ENCODE measurements at regions not wholly inside any gene's neighbourhood (a gene's known extent, or its start where the extent isn't known, plus 50 kb on each side); places are given as distances from the start of the nearest gene placed in this dataset.

DNA sequence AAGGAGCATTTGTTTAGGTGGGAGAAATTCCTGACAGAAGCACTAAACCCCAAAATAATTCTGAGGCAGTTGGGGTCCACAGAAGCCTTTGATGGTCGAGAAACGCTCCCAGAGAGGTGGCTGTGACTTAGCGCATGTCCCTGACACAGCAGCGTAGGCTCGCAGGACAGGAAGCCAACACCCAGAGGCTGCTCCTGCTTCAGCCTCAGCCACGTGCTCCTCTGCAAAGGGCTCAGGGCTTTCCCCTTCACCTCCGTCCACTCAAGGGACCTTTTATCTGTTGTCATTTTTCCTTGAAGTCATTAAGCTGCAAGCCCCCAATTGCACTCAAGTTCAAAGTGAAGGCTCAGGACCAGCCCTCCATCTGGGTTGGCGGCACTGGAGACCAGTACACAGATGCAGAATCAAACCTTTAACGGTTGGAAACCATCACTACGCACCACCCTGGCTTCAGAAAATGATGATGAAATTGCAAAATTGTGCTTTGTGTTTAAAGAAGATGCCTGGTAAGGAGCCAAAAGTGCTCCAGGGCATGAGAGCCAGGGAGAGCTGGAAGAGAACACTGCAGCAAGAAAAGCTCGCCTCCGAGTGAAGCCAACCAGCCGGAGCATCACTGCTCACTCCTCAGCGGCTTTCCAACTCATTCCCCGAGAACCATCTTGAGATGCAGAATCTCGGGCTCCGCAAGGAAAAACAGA, 219.6 kb downstream of the RAP2A start:
- Histone ChIP-seq H3K4me1 (ENCODE audit: insufficient read depth, insufficient read length) (no peaks in the 10 kb centered on the region), H3K4me3 (ENCODE audit: insufficient read length, low read depth) (no peak overlapping the region), H3K9me3 (ENCODE audit: insufficient read depth, low read length) (no peaks in the 10 kb centered on the region), H3K27me3 (ENCODE audit: insufficient read depth, insufficient read length) (no peaks in the 10 kb centered on the region), H3K36me3 (ENCODE audit: insufficient read depth, insufficient read length, low read length) (no peaks in the 10 kb centered on the region), H3K9ac (ENCODE audit: insufficient read length, low read depth) (no peak overlapping the region)
- DNase-seq (ENCODE audit: low read depth, low spot score): no peak
- TF ChIP-seq SUZ12 (IDR thresholded peaks at IDR 0.05; ENCODE audit: extremely low read depth, insufficient read depth, insufficient read length) (no peak), ZNF274 (IDR thresholded peaks at IDR 0.05; ENCODE audit: low read depth, low read length) (no peak), YY1 (IDR thresholded peaks at IDR 0.05; ENCODE audit: insufficient read depth, insufficient read length) (no peak)

DNA sequence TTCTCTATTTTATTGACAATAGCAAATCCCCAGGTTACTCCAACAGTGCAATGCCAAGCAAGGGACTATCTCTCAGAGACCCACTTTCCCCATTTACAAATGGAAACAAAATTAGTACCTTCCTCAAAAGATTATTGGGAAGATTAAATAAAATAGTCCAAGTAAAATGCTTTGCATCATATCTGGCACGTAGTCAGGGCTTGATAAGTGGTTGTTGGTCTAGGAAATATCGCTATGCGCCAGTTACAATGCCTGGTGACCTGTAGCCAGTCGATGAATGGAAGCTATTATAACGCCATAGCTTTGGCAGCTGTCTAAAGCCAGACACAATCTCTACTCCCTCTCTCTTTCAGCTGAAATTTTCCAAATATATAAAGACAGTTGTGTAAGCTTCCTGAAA, 220.3 kb downstream of the RAP2A start:
- Histone ChIP-seq H3K4me1 (ENCODE audit: insufficient read depth, insufficient read length) (no peaks in the 10 kb centered on the region), H3K9me3 (ENCODE audit: insufficient read depth, low read length) (no peaks in the 10 kb centered on the region), H3K36me3 (ENCODE audit: insufficient read depth, insufficient read length, low read length) (no peaks in the 10 kb centered on the region), H3K4me3 (ENCODE audit: insufficient read length, low read depth) (no peak overlapping the region), H3K27me3 (ENCODE audit: insufficient read depth, insufficient read length) (no peaks in the 10 kb centered on the region), H3K9ac (ENCODE audit: insufficient read length, low read depth) (no peak overlapping the region)
- TF ChIP-seq YY1 (IDR thresholded peaks at IDR 0.05; ENCODE audit: insufficient read depth, insufficient read length) (no peak), ZNF274 (IDR thresholded peaks at IDR 0.05; ENCODE audit: low read depth, low read length) (no peak), SUZ12 (IDR thresholded peaks at IDR 0.05; ENCODE audit: extremely low read depth, insufficient read depth, insufficient read length) (no peak)
- no peak for DNase-seq (ENCODE audit: low read depth, low spot score)

DNA sequence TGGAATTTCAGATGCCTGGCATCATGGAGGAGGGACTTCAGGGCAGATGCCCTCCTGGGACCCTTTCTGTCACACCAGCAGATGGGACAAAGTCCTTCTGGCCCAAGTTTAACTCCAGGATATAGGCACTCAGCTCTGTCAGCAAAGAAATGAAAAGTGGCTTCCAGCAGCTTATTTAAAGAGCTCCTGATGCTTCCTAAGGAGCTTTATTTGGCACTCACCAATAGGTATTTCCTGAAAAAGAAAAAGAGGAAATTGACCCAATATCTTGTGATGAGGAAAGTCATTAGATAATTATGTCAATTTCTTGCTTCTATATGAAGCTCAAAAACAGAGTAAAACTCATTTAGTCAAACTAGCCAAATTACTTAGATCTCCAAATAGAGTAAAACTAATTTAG, 224.6 kb downstream of the RAP2A start:
- Histone ChIP-seq H3K9me3 (ENCODE audit: insufficient read depth, low read length) (no peaks in the 10 kb centered on the region), H3K9ac (ENCODE audit: insufficient read length, low read depth) (no peak overlapping the region), H3K36me3 (ENCODE audit: insufficient read depth, insufficient read length, low read length) (no peaks in the 10 kb centered on the region), H3K4me1 (ENCODE audit: insufficient read depth, insufficient read length) (no peaks in the 10 kb centered on the region), H3K4me3 (ENCODE audit: insufficient read length, low read depth) (no peak overlapping the region), H3K27me3 (ENCODE audit: insufficient read depth, insufficient read length) (no peaks in the 10 kb centered on the region)
- TF ChIP-seq YY1 (IDR thresholded peaks at IDR 0.05; ENCODE audit: insufficient read depth, insufficient read length) (no peak), ZNF274 (IDR thresholded peaks at IDR 0.05; ENCODE audit: low read depth, low read length) (no peak)
- DNase-seq (ENCODE audit: low read depth, low spot score): no peak

DNA sequence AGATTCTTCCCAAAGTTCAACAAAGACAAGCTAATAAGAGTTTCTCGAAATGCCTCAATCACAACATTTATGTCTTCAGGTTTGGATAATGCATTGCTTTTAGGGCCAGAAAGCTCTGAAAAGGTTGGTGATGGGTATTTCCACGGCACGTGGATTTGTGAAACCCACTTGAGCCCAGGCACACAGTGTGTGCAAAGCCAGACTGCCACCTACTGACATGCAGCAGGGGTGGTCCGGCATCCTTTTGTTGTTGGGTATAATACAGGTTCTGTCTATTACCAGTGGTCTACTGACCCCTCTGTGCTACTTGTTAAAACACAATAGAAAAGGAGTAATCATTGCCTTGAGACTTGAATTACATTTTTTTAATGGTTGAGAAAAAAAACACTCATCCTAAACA, 225.6 kb downstream of the RAP2A start:
- Histone ChIP-seq H3K9ac (ENCODE audit: insufficient read length, low read depth) (no peak overlapping the region), H3K27me3 (ENCODE audit: insufficient read depth, insufficient read length) (no peaks in the 10 kb centered on the region), H3K9me3 (ENCODE audit: insufficient read depth, low read length) (no peaks in the 10 kb centered on the region), H3K4me3 (ENCODE audit: insufficient read length, low read depth) (no peak overlapping the region), H3K4me1 (ENCODE audit: insufficient read depth, insufficient read length) (no peaks in the 10 kb centered on the region), H3K36me3 (ENCODE audit: insufficient read depth, insufficient read length, low read length) (no peaks in the 10 kb centered on the region)
- DNase-seq (ENCODE audit: low read depth, low spot score): no peak
- TF ChIP-seq ZNF274 (IDR thresholded peaks at IDR 0.05; ENCODE audit: low read depth, low read length): no peak
- no peak for TF ChIP-seq SUZ12 (IDR thresholded peaks at IDR 0.05; ENCODE audit: extremely low read depth, insufficient read depth, insufficient read length)
- no peak for TF ChIP-seq YY1 (IDR thresholded peaks at IDR 0.05; ENCODE audit: insufficient read depth, insufficient read length)

DNA sequence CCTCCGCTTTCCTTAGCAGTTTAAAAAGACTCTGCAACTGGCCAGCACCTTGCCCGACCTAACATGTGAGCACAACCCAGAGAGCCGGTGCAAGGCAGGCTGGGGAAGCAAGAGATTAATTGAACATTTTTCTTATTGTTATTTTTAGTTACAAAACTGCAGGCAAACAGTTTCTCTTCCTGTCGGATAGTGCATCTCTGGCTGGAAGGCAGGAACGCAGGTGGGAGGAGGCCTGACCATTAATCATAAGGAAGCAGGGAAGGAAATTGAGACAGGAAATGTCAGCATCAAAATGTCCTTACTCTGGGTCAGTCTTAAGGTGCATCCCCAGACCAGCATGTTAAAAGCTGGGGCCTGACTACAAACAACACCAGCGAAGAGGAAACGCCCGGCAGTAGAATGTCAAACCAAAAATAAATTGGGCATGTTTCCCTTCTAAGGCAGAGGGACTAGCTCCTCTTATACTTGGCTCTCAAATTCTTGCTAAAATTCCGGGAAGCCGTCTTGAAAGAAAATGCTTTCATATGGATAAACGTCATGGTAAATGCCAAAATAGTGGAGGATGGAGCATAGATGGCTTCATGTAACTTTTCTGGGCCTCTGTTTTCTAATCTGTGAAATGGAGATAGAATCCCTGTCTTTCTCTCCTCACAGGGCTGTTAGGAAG, 226.8 kb downstream of the RAP2A start:
- H3K4me3 ChIP-seq (ENCODE audit: insufficient read length, low read depth): no peak overlapping the region
- TF ChIP-seq YY1 (IDR thresholded peaks at IDR 0.05; ENCODE audit: insufficient read depth, insufficient read length) (no peak), SUZ12 (IDR thresholded peaks at IDR 0.05; ENCODE audit: extremely low read depth, insufficient read depth, insufficient read length) (no peak), ZNF274 (IDR thresholded peaks at IDR 0.05; ENCODE audit: low read depth, low read length) (no peak)
- no peak for DNase-seq (ENCODE audit: low read depth, low spot score)
- H3K4me1 ChIP-seq (ENCODE audit: insufficient read depth, insufficient read length): no peaks in the 10 kb centered on the region
- no peaks in the 10 kb centered on the region for H3K27me3 ChIP-seq (ENCODE audit: insufficient read depth, insufficient read length)
- no peak overlapping the region for H3K9ac ChIP-seq (ENCODE audit: insufficient read length, low read depth)
- H3K36me3 ChIP-seq (ENCODE audit: insufficient read depth, insufficient read length, low read length): no peaks in the 10 kb centered on the region
- H3K9me3 ChIP-seq (ENCODE audit: insufficient read depth, low read length): no peaks in the 10 kb centered on the region

DNA sequence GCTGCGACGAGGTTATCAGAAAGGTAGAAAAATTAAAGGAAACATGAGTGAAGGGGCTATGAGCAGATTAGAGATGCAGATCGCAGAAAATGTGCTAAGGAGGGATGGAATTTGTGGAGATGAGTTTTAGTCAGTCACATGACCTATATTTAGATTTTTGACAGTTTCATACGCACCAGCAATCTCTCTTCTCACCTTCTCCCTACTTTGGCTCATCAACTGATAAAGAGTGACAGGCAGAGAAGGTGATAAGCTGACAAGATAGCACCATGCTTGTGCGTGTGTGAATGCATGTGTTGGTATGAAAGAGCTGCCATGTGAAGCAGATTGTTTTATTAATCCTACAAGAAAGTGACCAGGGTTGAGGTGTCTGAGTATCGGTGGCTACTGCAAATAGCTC, 252.6 kb downstream of the RAP2A start:
- H3K36me3 ChIP-seq (ENCODE audit: insufficient read depth, insufficient read length, low read length): no peaks in the 10 kb centered on the region
- H3K9me3 ChIP-seq (ENCODE audit: insufficient read depth, low read length): peaks cover 11% of the 10 kb centered on the region
- no peak overlapping the region for H3K9ac ChIP-seq (ENCODE audit: insufficient read length, low read depth)
- H3K4me3 ChIP-seq (ENCODE audit: insufficient read length, low read depth): no peak overlapping the region
- TF ChIP-seq YY1 (IDR thresholded peaks at IDR 0.05; ENCODE audit: insufficient read depth, insufficient read length) (no peak), ZNF274 (IDR thresholded peaks at IDR 0.05; ENCODE audit: low read depth, low read length) (no peak), SUZ12 (IDR thresholded peaks at IDR 0.05; ENCODE audit: extremely low read depth, insufficient read depth, insufficient read length) (no peak)
- no peaks in the 10 kb centered on the region for H3K4me1 ChIP-seq (ENCODE audit: insufficient read depth, insufficient read length)
- no peak for DNase-seq (ENCODE audit: low read depth, low spot score)
- H3K27me3 ChIP-seq (ENCODE audit: insufficient read depth, insufficient read length): no peaks in the 10 kb centered on the region

DNA sequence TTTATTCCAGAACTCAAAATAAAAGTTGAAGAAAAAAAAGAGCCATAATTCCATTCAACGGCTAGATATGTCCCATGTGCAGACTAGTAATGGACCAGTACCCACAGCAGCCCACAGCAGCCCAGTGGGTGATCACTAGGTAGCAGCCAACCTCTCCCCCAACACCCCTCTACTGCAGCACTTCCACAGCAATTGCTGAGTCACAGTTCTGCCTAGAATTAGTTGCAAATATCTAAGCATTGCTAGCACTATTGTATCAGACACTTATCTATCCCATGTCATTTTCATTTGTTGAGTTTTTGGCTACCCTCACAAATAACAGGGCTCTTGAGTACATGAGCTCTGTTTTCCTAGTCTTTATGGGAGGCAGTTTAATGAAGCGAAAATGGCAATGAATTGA, 258.7 kb downstream of the RAP2A start:
- Histone ChIP-seq H3K36me3 (ENCODE audit: insufficient read depth, insufficient read length, low read length) (no peaks in the 10 kb centered on the region), H3K9me3 (ENCODE audit: insufficient read depth, low read length) (peaks cover 11% of the 10 kb centered on the region)

More for the DNA sequence above, 258.7 kb downstream of the RAP2A start:
- H3K4me3 ChIP-seq (ENCODE audit: insufficient read length, low read depth): no peak overlapping the region
- DNase-seq (ENCODE audit: low read depth, low spot score): no peak
- H3K27me3 ChIP-seq (ENCODE audit: insufficient read depth, insufficient read length): no peaks in the 10 kb centered on the region
- TF ChIP-seq ZNF274 (IDR thresholded peaks at IDR 0.05; ENCODE audit: low read depth, low read length) (no peak), SUZ12 (IDR thresholded peaks at IDR 0.05; ENCODE audit: extremely low read depth, insufficient read depth, insufficient read length) (no peak), YY1 (IDR thresholded peaks at IDR 0.05; ENCODE audit: insufficient read depth, insufficient read length) (no peak)
- H3K4me1 ChIP-seq (ENCODE audit: insufficient read depth, insufficient read length): no peaks in the 10 kb centered on the region
- H3K9ac ChIP-seq (ENCODE audit: insufficient read length, low read depth): no peak overlapping the region

Data from NT2/D1 (cell line).